Neural cell (in vitro differentiated cells): ENCODE measurements at regions not wholly inside any gene's neighbourhood (a gene's known extent, or its start where the extent isn't known, plus 50 kb on each side); places are given as distances from the start of the nearest gene placed in this dataset.

Source experiments
- H2AFZ ChIP-seq: fragments of 200-600, 300-800 bp; sonication (generic), shearing (Covaris generic); 2 replicates; pipeline ENCODE4 v1.6.0; 2014; ENCODE audit warnings: low read depth, mild to moderate bottlenecking, antibody characterized with exemption, low read length, moderate library complexity
- H3F3A ChIP-seq: fragments of 200-600 bp; shearing (Covaris generic); 2 replicates; pipeline ENCODE4 v1.6.1; 2016; ENCODE audit warnings: mild to moderate bottlenecking, moderate library complexity, mixed read lengths, antibody characterized with exemption, low read length; ENCODE audit not compliant: insufficient read depth, poor library complexity, severe bottlenecking
- H3K27ac ChIP-seq: fragments of 200-600, 300-800 bp; sonication (generic), shearing (Covaris generic); 2 replicates; pipeline ENCODE4 v1.5.1; 2014; ENCODE audit warnings: mild to moderate bottlenecking, low read length, moderate library complexity
- H3K27me3 ChIP-seq: fragments of 300-800, 200-600 bp; sonication (generic), shearing (Covaris generic); 2 replicates; pipeline ENCODE4 v1.6.0; 2014; ENCODE audit warnings: mild to moderate bottlenecking, low read depth, low read length, moderate library complexity; ENCODE audit not compliant: insufficient read depth
- H3K36me3 ChIP-seq: fragments of 300-800, 200-600 bp; sonication (generic), shearing (Covaris generic); 2 replicates; pipeline ENCODE4 v1.5.1; 2014; ENCODE audit warnings: mild to moderate bottlenecking, antibody characterized with exemption, low read length, moderate library complexity; ENCODE audit not compliant: insufficient read depth
- H3K4me2 ChIP-seq: fragments of 300-800, 200-600 bp; sonication (generic), shearing (Covaris generic); 2 replicates; pipeline ENCODE4 v1.6.0; 2014; ENCODE audit warnings: mild to moderate bottlenecking, low read length
- H3K4me3 ChIP-seq: fragments of 300-800, 200-600 bp; sonication (generic), shearing (Covaris generic); 2 replicates; pipeline ENCODE4 v1.5.1; 2014; ENCODE audit warnings: mild to moderate bottlenecking, low read length, moderate library complexity
- H3K79me2 ChIP-seq: fragments of 200-600 bp; shearing (Covaris generic); replicated peaks from 2 replicates; pipeline ENCODE4 v1.6.0; 2014; ENCODE audit warnings: mild to moderate bottlenecking, low read length, moderate library complexity; ENCODE audit not compliant: insufficient read depth
- H3K9ac ChIP-seq: fragments of 300-800, 200-600 bp; sonication (generic), shearing (Covaris generic); 2 replicates; pipeline ENCODE4 v1.6.1; 2016; ENCODE audit warnings: mild to moderate bottlenecking, low read length, mixed read lengths
- H3K9me2 ChIP-seq: fragments of 200-600 bp; shearing (Covaris generic); 2 replicates; pipeline ENCODE4 v1.6.1; 2016; ENCODE audit warnings: mild to moderate bottlenecking, low read length, mixed read lengths; ENCODE audit not compliant: insufficient read depth
- H3K9me3 ChIP-seq: fragments of 200-600, 300-800 bp; sonication (generic), shearing (Covaris generic); 2 replicates; pipeline ENCODE4 v1.6.1; 2016; ENCODE audit warnings: mild to moderate bottlenecking, mixed run types, low read length, moderate library complexity, mixed read lengths
- H4K20me1 ChIP-seq: fragments of 200-600 bp; shearing (Covaris generic); 2 replicates; pipeline ENCODE4 v1.6.1; 2016; ENCODE audit warnings: mild to moderate bottlenecking, mixed run types; ENCODE audit not compliant: insufficient read depth
- EP300 ChIP-seq: fragments of 450-650 bp; conservative IDR thresholded peaks from 2 replicates; pipeline ENCODE4 v1.6.1; 2014; ENCODE audit warnings: antibody characterized with exemption, mild to moderate bottlenecking, moderate library complexity; ENCODE audit not compliant: poor library complexity, severe bottlenecking
- EZH2 ChIP-seq: fragments of 200-600, 300-800 bp; shearing (Covaris generic), sonication (generic); IDR thresholded peaks from 2 replicates; pipeline ENCODE4 v1.6.1; 2014; ENCODE audit warnings: antibody characterized with exemption, low read length, borderline replicate concordance, mild to moderate bottlenecking; ENCODE audit not compliant: insufficient read depth, poor library complexity, severe bottlenecking
- MXI1 ChIP-seq: fragments of 450-650 bp; conservative IDR thresholded peaks from 2 replicates; pipeline ENCODE4 v1.6.1; 2014; ENCODE audit warnings: antibody characterized with exemption, mild to moderate bottlenecking; ENCODE audit not compliant: poor library complexity, severe bottlenecking
- POLR2AphosphoS5 ChIP-seq: IDR thresholded peaks from 2 replicates; pipeline ENCODE4 v1.6.1; 2012
- RAD21 ChIP-seq: fragments of 450-650 bp; conservative IDR thresholded peaks from 2 replicates; pipeline ENCODE4 v1.6.1; 2014; ENCODE audit warnings: antibody characterized with exemption, mild to moderate bottlenecking, moderate library complexity
- SMC3 ChIP-seq: fragments of 450-650 bp; conservative IDR thresholded peaks from 2 replicates; pipeline ENCODE4 v1.6.1; 2014; ENCODE audit warnings: antibody characterized with exemption, mild to moderate bottlenecking, moderate library complexity; ENCODE audit not compliant: poor library complexity
- TAF1 ChIP-seq: IDR thresholded peaks from 2 replicates; pipeline ENCODE4 v1.6.1; 2012; ENCODE audit warnings: low read depth
- TF ChIP-seq, protein P1 (sequence below): IDR thresholded peaks from 2 replicates; pipeline ENCODE4 v1.6.1; 2012; ENCODE audit warnings: borderline replicate concordance
- TF ChIP-seq, protein P2 (sequence below): fragments of 450-650 bp; IDR thresholded peaks from 2 replicates; pipeline ENCODE4 v1.5.1; 2014; ENCODE audit warnings: antibody characterized with exemption, mild to moderate bottlenecking, moderate library complexity; ENCODE audit not compliant: poor library complexity, severe bottlenecking

DNA sequence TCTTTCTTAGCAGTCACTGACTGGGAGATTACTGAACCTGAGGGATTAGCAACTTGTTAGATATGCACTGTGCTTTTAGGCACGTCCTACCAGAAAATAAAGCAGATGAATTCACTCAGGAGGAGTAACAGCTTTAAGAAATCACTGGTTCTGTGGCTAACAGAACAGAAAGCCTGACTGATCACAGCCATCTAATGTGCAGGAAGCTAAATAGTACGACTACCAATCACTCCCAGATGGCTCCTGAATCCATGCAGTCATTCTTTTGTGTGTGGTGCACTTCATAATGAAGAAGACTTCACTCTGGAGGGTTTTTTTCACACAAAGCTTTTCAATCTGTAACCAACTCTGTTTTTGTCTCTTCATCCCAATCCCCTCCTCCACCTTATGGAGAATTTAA, 305.3 kb upstream of the INTU start:
- Histone ChIP-seq H2AFZ (no peak overlapping the region), H3K79me2 (no peaks in the 10 kb centered on the region), H3K4me2 (no peak overlapping the region), H3K27me3 (no peaks in the 10 kb centered on the region), H3K4me3 (no peak overlapping the region), H3K27ac (no peak overlapping the region), H3K9me3 (no peaks in the 10 kb centered on the region), H3K9me2 (no peaks in the 10 kb centered on the region), H3K36me3 (no peaks in the 10 kb centered on the region), H4K20me1 (no peaks in the 10 kb centered on the region), H3F3A (no peaks in the 10 kb centered on the region), H3K9ac (no peak overlapping the region)
- TF ChIP-seq TAF1 (no peak), POLR2AphosphoS5 (no peak), SMC3 (no peak), EP300 (no peak), EZH2 (no peak), RAD21 (no peak), MXI1 (no peak)
- TF ChIP-seq, protein P1, sequence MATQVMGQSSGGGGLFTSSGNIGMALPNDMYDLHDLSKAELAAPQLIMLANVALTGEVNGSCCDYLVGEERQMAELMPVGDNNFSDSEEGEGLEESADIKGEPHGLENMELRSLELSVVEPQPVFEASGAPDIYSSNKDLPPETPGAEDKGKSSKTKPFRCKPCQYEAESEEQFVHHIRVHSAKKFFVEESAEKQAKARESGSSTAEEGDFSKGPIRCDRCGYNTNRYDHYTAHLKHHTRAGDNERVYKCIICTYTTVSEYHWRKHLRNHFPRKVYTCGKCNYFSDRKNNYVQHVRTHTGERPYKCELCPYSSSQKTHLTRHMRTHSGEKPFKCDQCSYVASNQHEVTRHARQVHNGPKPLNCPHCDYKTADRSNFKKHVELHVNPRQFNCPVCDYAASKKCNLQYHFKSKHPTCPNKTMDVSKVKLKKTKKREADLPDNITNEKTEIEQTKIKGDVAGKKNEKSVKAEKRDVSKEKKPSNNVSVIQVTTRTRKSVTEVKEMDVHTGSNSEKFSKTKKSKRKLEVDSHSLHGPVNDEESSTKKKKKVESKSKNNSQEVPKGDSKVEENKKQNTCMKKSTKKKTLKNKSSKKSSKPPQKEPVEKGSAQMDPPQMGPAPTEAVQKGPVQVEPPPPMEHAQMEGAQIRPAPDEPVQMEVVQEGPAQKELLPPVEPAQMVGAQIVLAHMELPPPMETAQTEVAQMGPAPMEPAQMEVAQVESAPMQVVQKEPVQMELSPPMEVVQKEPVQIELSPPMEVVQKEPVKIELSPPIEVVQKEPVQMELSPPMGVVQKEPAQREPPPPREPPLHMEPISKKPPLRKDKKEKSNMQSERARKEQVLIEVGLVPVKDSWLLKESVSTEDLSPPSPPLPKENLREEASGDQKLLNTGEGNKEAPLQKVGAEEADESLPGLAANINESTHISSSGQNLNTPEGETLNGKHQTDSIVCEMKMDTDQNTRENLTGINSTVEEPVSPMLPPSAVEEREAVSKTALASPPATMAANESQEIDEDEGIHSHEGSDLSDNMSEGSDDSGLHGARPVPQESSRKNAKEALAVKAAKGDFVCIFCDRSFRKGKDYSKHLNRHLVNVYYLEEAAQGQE = no peak
- TF ChIP-seq, protein P2, sequence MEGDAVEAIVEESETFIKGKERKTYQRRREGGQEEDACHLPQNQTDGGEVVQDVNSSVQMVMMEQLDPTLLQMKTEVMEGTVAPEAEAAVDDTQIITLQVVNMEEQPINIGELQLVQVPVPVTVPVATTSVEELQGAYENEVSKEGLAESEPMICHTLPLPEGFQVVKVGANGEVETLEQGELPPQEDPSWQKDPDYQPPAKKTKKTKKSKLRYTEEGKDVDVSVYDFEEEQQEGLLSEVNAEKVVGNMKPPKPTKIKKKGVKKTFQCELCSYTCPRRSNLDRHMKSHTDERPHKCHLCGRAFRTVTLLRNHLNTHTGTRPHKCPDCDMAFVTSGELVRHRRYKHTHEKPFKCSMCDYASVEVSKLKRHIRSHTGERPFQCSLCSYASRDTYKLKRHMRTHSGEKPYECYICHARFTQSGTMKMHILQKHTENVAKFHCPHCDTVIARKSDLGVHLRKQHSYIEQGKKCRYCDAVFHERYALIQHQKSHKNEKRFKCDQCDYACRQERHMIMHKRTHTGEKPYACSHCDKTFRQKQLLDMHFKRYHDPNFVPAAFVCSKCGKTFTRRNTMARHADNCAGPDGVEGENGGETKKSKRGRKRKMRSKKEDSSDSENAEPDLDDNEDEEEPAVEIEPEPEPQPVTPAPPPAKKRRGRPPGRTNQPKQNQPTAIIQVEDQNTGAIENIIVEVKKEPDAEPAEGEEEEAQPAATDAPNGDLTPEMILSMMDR = no peak

DNA sequence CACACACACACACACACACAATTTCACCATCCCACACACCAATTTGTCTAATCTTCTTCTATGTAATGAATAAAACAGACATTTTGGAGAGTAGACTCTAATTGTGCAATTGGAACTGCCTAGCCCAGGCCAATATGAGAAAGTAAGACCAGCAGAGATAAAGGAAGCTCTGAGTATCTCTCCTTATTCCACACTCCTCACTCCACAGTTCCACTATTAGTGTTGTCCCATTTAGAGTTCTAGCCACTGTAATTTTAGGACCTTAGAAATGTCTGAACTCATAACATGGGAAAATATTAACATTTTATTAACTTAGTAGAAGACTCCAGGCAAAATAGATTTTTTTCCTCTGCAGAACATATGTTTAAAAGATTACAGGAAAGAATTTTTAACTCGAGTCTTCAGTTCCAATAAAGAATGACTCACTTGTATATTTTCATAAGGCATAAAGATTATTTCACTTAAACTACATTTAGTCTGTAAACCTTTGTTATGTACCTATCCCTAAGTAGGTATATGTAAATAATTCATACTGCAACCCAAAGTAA, 297.6 kb upstream of the INTU start:
- Histone ChIP-seq H3K9ac (no peak overlapping the region), H3K9me3 (no peaks in the 10 kb centered on the region), H3K9me2 (no peaks in the 10 kb centered on the region), H3F3A (no peaks in the 10 kb centered on the region), H4K20me1 (no peaks in the 10 kb centered on the region), H3K27me3 (no peaks in the 10 kb centered on the region), H3K4me3 (no peak overlapping the region), H3K4me2 (no peak overlapping the region), H3K79me2 (no peaks in the 10 kb centered on the region), H3K36me3 (no peaks in the 10 kb centered on the region), H2AFZ (no peak overlapping the region), H3K27ac (no peak overlapping the region)
- TF ChIP-seq POLR2AphosphoS5 (no peak), MXI1 (no peak), RAD21 (no peak), TAF1 (no peak), EZH2 (no peak)
- TF ChIP-seq, protein P1 = no peak
